ENCODE measurements at regions not wholly inside any gene's neighbourhood (a gene's known extent, or its start where the extent isn't known, plus 50 kb on each side); places are given as distances from the start of the nearest gene placed in this dataset.

GRCh38 chr13:85501616-85502015 lies 297.6 kb downstream of the SLITRK6 start:
- Histone ChIP-seq H2BK20ac (ENCODE audit: low read depth, low read length) (no peak overlapping the region), H3K18ac (ENCODE audit: low read depth, low read length) (no peak overlapping the region), H3K27me3 (ENCODE audit: control insufficient read depth, insufficient read depth, low read length) (no peaks in the 10 kb centered on the region), H2AK5ac (ENCODE audit: low read depth, low read length) (no peak overlapping the region), H3K4me3 (ENCODE audit: insufficient read depth, low read depth, low read length) (no peak overlapping the region), H2BK120ac (ENCODE audit: low read depth, low read length) (no peak overlapping the region), H4K8ac (ENCODE audit: low read depth in 2 of 2, low read length in 2 of 2) (no peak overlapping the region), H3K4me2 (ENCODE audit: low read depth, low read length) (no peak overlapping the region), H4K5ac (ENCODE audit: low read depth, low read length) (no peak overlapping the region), H2BK5ac (ENCODE audit: low read depth, low read length, poor library complexity, severe bottlenecking) (no peak overlapping the region), H3K9me3 (ENCODE audit: control insufficient read depth, insufficient read depth, low read length) (no peaks in the 10 kb centered on the region; the same call in 1 of the 2 replicates), H3K4ac (ENCODE audit: low read depth, low read length) (no peak overlapping the region), H3K9ac (ENCODE audit: low read depth, low read length) (no peak overlapping the region), H3K4me1 (ENCODE audit: control insufficient read depth, insufficient read depth, low read length) (0 out of 2 replicates have a peak, but pooled peaks cover 2% of the 10 kb centered on the region), H4K91ac (ENCODE audit: insufficient read depth, low read depth, low read length) (no peak overlapping the region), H3K56ac (ENCODE audit: extremely low read depth, insufficient read depth, low read length) (no peak overlapping the region), H3K79me1 (ENCODE audit: low read depth in 1 of 2, low read length in 2 of 2) (no peaks in the 10 kb centered on the region), H2AFZ (replicated peaks; ENCODE audit: low read length, poor library complexity) (no peak overlapping the region), H3K27ac (ENCODE audit: insufficient read depth, low read length) (no peak overlapping the region), H3K14ac (replicated peaks; ENCODE audit: low read depth, low read length) (no peak overlapping the region), H2BK15ac (ENCODE audit: low read depth, low read length) (no peak overlapping the region), H4K20me1 (ENCODE audit: insufficient read depth, low read length) (no peaks in the 10 kb centered on the region), H3K36me3 (ENCODE audit: control insufficient read depth, insufficient read depth, low read length) (no peaks in the 10 kb centered on the region), H3K9me1 (ENCODE audit: insufficient read depth, low read length) (peaks cover 3% of the 10 kb centered on the region; the same call in 1 of the 2 replicates), H2AK9ac (replicated peaks; ENCODE audit: low read depth, low read length, poor library complexity) (no peak overlapping the region), H3K23ac (ENCODE audit: low read depth, low read length) (no peak overlapping the region)
- no peak for TF ChIP-seq FOS (IDR thresholded peaks at IDR 0.05; ENCODE audit: low read depth, low read length)
- TF ChIP-seq CTCF (conservative IDR thresholded peaks at IDR 0.05; ENCODE audit: low read depth, low read length) = no peak
- no peak for TF ChIP-seq MAZ (IDR thresholded peaks at IDR 0.05; ENCODE audit: borderline replicate concordance, low read depth, low read length)
- no peak for TF ChIP-seq USF2 (IDR thresholded peaks at IDR 0.05; ENCODE audit: low read depth, low read length)
- ATAC-seq (ENCODE audit: low read depth) (no peak), DNase-seq (no peak)
- CTCF ChIA-PET = no interaction called here
- intact Hi-C loops (cut with micrococcal nuclease) = no loop called here
- dilution Hi-C loops (cut with HindIII; ENCODE audit: low sequenced_read_pairs, unreplicated experiment) = no loop called here
- no TSS peak for BruUV-seq (replicated peaks)
- POLR2A ChIA-PET (ENCODE audit: unreplicated experiment) = no interaction called here
- in situ Hi-C loops (cut with MboI; ENCODE audit: low sequenced_read_pairs) = no loop called here

Data from IMR-90 (cell line).